NK-92 treated with Interleukin-12 subunit alpha and Interleukin-12 subunit beta, amount 100 ng/mL, for 24 hours (cell line): ENCODE measurements at regions not wholly inside any gene's neighbourhood (a gene's known extent, or its start where the extent isn't known, plus 50 kb on each side); places are given as distances from the start of the nearest gene placed in this dataset.
"Not testable (repeated sequence)": the region's sequence is repeated elsewhere in the genome, so short reads cannot be mapped to it uniquely, and the experiment has no call there.

Experiments
- DNase-seq: peaks from one replicate; lab custom pipeline; 2025; lab: John Stamatoyannopoulos, UW

- not testable (repeated sequence) for DNase-seq
Observed at GRCh38 chr16:33583702-33584101, 124.3 kb downstream of the TP53TG3F start.

- not testable (repeated sequence) for DNase-seq
Observed at GRCh38 chr16:33588589-33588988, 129.2 kb downstream of the TP53TG3F start.

- DNase-seq, result not testable (repeated sequence)
Observed at GRCh38 chr16:33593344-33593743, 133.9 kb downstream of the TP53TG3F start.

- DNase-seq, result not testable (repeated sequence)
Observed at GRCh38 chr16:33595074-33595473, 135.7 kb downstream of the TP53TG3F start.

GRCh38 chr16:33601029-33601428, 141.6 kb downstream of the TP53TG3F start:
- not testable (repeated sequence) for DNase-seq

GRCh38 chr16:33623535-33624077, 164.2 kb downstream of the TP53TG3F start:
- not testable (repeated sequence) for DNase-seq

GRCh38 chr16:33628895-33629294, 169.5 kb downstream of the TP53TG3F start:
- not testable (repeated sequence) for DNase-seq

GRCh38 chr16:33631713-33632112, 172.3 kb downstream of the TP53TG3F start:
- DNase-seq, result not testable (repeated sequence)

GRCh38 chr16:33634057-33634456, 174.6 kb downstream of the TP53TG3F start:
- not testable (repeated sequence) for DNase-seq

GRCh38 chr16:33636760-33637159, 177.3 kb downstream of the TP53TG3F start:
- not testable (repeated sequence) for DNase-seq

- not testable (repeated sequence) for DNase-seq
Observed at GRCh38 chr16:33643270-33643669, 183.9 kb downstream of the TP53TG3F start.

- DNase-seq, result not testable (repeated sequence)
Observed at GRCh38 chr16:33643698-33644381, 184.4 kb downstream of the TP53TG3F start.

- DNase-seq, result not testable (repeated sequence)
Observed at GRCh38 chr16:33646386-33646785, 187.0 kb downstream of the TP53TG3F start.

GRCh38 chr16:33655756-33656155, 196.3 kb downstream of the TP53TG3F start:
- not testable (repeated sequence) for DNase-seq

- DNase-seq, result not testable (repeated sequence)
Observed at GRCh38 chr16:33656394-33656793, 197.0 kb downstream of the TP53TG3F start.

- DNase-seq, result not testable (repeated sequence)
Observed at GRCh38 chr16:33657717-33658116, 198.3 kb downstream of the TP53TG3F start.

- DNase-seq, result not testable (repeated sequence)
Observed at GRCh38 chr16:33680791-33681190, 221.4 kb downstream of the TP53TG3F start.

- not testable (repeated sequence) for DNase-seq
Observed at GRCh38 chr16:33700320-33700719, 240.9 kb downstream of the TP53TG3F start.

- DNase-seq, result not testable (repeated sequence)
Observed at GRCh38 chr16:33706845-33707590, 247.6 kb downstream of the TP53TG3F start.

GRCh38 chr16:33707591-33707934, 248.2 kb downstream of the TP53TG3F start:
- not testable (repeated sequence) for DNase-seq

- DNase-seq, result not testable (repeated sequence)
Observed at GRCh38 chr16:33709856-33710695, 250.7 kb downstream of the TP53TG3F start.

- not testable (repeated sequence) for DNase-seq
Observed at GRCh38 chr16:33710696-33711087, 251.3 kb downstream of the TP53TG3F start.
